HG02970 (cell line): ENCODE measurements at regions not wholly inside any gene's neighbourhood (a gene's known extent, or its start where the extent isn't known, plus 50 kb on each side); places are given as distances from the start of the nearest gene placed in this dataset.
"Not testable (repeated sequence)": the region's sequence is repeated elsewhere in the genome, so short reads cannot be mapped to it uniquely, and the experiment has no call there.

Experiments used
- ATAC-seq: cut with Tn5 transposase; IDR thresholded peaks from one replicate; pipeline ENCODE4 v1.9.1; 2021; ENCODE audit warnings: mild to moderate bottlenecking, moderate library complexity, moderate number of reproducible peaks; ENCODE audit not compliant: unreplicated experiment, low FRiP score

DNA sequence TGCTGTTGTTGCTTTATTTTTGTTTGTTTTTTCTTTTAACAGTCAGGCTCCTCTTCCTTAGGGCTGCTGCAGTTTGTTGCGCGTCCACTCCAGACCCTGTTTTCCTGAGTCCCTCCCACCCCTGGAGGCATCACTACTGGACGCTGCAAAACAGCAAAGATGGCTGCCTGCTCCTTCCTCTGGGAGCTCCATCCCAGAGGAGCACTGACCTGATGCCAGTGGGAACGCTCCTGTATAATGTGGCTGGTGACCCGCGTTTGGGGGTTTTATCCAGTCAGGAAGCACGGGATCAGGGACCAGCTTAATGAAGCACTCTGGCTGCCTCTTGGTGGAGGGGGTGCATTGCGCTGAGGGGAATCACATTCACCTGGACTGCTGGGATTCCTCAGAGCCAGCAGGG is 1005.6 kb downstream of the CDH8 start:
- no peak for ATAC-seq

DNA sequence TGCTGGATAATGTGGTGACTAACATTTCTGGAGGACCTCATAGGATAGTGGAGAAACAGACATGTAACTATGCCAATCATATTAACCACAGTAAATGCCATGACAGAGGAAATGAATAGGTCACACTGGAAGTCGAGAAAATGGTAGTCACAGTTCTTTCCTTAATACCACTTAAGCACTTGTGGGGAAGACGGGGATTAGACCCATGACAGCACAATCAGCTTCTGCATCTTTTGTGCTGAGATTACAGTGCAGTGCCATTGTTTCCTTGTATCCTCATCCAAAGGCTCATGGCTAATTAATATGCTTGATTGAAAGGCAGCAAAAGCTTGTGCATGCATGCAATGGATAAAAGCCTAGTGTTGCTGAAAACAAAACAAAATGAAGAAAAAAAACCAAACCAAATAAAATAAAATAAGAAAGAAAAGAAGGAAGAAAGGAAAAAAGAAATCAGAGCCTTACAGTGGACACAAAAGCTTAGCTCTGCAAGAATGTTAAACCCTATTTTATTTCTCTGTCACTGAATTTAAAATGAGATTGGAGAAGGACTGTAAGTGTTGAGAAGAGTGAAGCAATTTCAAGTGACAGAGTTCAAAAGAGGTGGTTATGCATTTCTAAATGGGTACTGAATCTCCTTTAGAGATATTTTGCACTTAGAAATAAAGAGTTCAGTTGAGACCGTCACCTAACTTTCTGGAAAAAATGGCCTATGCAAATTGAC is 1011.9 kb downstream of the CDH8 start:
- no peak for ATAC-seq

- no peak for ATAC-seq
Measured at GRCh38 chr16:61014869-61015268, 1021.4 kb downstream of the CDH8 start.

- no peak for ATAC-seq
Measured at GRCh38 chr16:61007694-61008093, 1028.5 kb downstream of the CDH8 start.

DNA sequence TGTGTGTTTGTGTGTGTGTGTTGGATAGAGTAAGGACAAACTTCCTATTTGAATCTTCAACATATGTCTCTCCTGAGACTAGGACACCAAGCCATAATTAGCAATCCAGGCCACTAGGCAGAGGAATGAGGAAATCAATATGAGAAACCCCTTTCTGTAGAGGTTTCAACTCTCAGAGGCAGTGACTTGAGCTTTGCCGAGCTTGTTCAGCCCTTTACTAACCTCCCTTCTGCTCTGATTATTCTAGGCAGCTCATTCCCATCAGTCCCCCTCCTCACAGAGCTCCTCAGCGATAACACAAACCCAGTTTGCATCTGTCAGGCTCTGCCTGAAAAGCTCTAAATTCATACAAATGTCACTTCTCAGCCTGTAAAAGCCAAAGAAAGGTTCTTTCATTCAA is 1030.3 kb downstream of the CDH8 start:
- ATAC-seq = no peak

DNA sequence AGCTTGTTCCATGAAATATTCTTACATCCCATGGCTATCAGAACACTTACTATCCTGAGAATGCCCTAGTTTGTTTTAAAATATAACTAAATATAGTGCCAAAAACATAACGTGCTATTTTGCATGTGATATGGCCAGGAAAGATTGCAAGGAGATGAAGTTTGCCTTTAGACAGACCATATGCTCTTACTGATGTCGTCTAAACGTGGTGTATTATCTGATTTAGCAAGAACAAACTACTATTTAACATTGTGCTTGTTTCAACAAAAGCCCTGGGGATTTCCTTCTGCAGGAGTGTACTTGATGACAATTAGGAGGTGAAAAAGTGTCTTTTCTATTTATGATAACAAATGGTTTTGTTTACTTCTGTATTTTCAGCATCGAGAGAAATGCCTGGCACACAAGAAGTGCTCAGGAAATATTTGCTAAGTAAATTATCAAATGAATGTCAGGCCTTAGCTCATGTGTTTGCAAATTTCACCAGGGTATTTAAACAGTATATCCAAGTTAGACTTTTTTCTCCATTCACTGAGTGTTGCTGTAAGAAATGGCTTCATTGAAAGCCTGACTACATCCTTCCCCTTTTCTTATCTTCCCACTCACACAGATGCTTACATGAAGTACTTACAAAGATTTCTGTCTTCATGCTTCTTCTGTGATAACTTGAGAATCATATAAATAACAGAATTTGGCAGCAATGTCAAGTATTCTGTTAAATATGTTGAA is 1033.6 kb downstream of the CDH8 start:
- ATAC-seq = no peak

DNA sequence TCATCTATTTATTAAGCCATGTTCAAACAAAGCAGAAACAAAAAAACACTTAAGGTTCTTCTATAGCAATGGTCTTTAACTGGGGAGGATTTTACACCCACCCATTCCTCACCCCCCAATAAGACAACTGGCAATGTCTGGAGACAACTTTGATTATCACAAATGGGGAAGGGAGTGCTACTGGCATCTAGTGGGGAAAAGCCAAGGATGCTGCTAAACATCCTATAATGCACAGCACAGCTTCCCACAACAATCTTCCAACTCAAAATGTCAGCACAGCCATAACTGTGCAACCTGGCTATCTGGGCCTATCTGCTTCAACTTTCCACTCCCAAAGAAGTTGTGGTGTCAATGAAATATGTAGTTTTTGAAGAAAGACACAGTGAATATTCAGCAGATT is 1044.4 kb downstream of the CDH8 start:
- ATAC-seq = no peak

DNA sequence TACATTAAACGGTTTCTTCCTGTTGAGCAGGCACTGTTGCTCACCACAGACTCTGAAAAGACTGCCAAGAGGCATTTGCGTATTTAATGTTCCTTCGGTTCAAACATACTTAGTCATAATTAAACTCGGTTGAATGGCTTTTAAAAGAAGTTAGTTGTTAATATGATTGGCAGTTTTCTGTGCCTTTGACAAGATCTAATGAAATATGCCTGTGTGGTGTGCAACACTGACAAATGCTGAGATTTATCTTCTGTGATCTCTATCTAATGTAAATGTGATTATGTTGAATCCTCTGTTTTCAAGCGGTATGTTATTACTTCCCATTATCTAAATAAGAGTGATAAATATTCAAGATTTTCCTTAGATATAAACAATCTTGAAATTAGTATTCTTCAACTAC is 1046.6 kb downstream of the CDH8 start:
- no peak for ATAC-seq

DNA sequence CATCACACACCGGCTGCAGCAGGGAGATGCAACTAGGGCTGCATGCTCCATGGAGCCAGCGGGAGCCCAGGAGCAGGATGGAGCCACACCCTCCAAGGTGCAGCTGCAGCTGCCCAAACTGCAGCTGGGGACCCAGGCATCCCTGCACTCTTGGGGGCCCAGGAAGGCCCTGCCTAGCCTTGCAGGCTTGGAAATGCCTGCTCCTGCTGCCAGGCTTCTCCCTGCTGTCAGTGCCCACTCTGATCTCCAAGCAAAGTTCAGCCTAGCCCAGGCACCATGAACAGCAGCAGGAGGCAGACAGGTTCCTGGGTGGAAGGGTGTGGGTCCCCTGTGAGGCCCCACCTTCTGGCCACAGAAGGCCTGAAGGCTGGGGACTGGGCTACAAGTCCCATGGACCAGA is 1057.1 kb downstream of the CDH8 start:
- no peak for ATAC-seq

- ATAC-seq = no peak
Measured at GRCh38 chr16:60949800-60950199, 1086.4 kb downstream of the CDH8 start.

DNA sequence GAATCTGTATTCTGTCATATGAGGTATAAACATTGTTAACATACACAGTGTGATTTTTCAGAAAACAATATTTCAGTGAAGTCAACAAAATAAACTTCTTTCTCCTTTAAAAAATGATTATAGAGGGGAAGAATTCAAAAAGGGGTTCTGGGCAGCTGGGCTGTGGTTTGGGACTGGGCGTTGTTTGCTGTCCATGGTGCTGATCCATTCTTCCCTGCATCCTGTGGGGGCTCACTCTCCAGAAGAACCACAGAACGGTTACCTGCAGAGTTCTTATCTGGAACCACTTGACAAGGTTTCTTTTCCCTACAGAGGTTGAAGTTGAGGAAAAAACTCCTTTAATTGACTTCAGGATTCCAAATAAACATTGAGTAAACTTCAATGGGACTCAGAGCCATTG is 1091.0 kb downstream of the CDH8 start:
- ATAC-seq = no peak

DNA sequence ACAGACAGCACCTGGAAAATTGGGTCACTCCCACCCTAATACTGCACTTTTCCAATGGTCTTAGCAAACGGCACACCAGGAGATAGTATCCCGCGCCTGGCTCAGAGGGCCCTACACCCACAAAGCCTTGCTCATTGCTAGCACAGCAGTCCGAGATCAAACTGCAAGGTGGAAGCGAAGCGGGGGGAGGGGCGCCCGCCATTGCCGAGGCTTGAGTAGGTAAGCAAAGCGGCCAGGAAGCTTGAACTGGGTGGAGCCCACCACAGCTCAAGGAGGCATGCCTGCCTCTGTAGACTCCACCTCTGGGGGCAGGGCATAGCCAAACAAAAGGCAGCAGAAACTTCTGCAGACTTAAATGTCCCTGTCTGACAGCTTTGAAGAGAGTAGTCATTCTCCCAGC is 1100.0 kb downstream of the CDH8 start:
- ATAC-seq = not testable (repeated sequence)

DNA sequence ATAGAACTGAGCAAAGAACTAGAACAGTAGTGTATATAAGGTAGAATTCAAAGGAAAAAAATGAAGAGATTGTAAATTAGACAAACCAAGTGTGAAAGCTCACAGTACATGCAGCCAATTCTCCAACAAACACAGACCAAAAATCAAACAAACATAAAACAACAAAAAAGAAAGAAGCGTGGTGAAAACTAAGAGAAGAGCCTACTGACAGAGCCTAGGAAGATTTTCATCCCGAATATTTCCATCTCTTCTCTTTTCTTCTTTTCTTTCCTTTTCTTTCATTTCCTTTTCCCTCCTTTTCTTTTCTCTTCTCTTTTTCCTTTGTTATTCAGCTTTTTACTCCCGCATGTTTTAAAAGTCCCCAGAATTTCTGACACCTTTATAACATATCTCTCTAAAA is 1103.6 kb downstream of the CDH8 start:
- no peak for ATAC-seq

GRCh38 chr16:60930291-60930690 is 1105.9 kb downstream of the CDH8 start:
- no peak for ATAC-seq

- ATAC-seq = no peak
Measured at GRCh38 chr16:60922920-60923319, 1113.3 kb downstream of the CDH8 start.

DNA sequence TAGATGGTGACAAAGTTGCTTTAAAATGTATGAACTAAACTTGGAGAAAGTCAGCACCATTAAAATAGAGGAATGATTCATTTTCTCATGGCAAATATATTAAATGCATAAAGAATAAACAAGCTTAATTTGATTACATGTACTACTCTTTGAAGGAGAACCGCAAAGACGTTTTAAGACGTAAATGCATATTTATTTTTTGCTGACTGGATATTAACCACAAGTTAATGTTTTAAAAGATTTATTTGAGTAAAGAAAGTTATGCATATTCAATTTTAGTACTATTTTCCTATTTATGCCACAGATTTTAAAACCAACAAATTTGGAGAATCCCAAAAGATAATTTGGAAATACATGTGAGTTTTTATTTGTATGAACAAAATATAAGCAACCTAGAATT is 1121.9 kb downstream of the CDH8 start:
- no peak for ATAC-seq

GRCh38 chr16:60907645-60908044 is 1128.6 kb downstream of the CDH8 start:
- ATAC-seq = no peak

GRCh38 chr16:60905811-60906210 is 1130.4 kb downstream of the CDH8 start:
- no peak for ATAC-seq

DNA sequence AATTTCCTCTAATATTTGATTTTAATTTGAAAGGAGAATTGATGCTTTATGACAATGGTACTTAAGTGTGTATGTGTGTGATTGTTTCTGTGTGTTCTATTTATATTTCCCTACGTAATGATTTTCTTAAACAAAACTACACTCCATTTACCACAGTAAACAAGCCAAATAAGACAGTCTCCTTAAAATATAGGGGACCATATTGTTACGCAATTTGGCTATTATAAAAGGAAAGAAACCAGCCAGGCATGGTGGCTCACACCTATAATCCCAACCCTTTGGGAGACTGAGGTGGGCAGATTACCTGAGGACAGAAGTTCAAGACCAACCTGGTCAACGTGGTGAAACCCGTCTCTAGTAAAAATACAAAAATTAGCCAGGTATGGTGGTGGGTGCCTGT is 1134.1 kb downstream of the CDH8 start:
- no peak for ATAC-seq

- no peak for ATAC-seq
Measured at GRCh38 chr16:60882816-60883215, 1153.4 kb downstream of the CDH8 start.

GRCh38 chr16:60852635-60853034 is 1183.6 kb downstream of the CDH8 start:
- no peak for ATAC-seq

DNA sequence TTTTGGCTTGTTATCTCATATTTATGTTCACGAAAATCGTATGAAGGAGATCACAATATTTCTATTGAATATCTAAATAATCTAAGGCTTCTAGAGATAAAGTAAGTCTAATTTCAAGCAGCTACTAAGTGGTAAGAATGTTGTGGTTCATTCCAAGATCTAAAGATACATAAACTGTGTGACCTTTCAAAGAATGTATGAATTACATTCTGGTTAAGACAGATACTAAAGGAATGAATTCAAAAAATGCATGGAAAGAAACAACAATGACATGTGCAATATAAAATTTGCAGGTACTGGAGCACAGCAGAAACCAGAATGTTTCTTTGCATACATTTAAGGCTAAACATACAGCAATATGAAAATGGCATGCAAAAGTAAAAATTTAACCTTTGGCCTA is 1214.6 kb downstream of the CDH8 start:
- no peak for ATAC-seq
